22Rv1 (cell line): ENCODE measurements at regions not wholly inside any gene's neighbourhood (a gene's known extent, or its start where the extent isn't known, plus 50 kb on each side); places are given as distances from the start of the nearest gene placed in this dataset.

Experiments used
- H3K27ac ChIP-seq: fragments of 450-650 bp; 2 replicates; pipeline ENCODE4 v1.5.1; 2017
- ZFX ChIP-seq: fragments of 450-650 bp; IDR thresholded peaks from 2 replicates; pipeline ENCODE4 v1.6.1; 2017; ENCODE audit warnings: antibody characterized with exemption, borderline replicate concordance
- TF ChIP-seq, protein P1 (sequence below): fragments of 450-650 bp; IDR thresholded peaks from 2 replicates; pipeline ENCODE4 v1.5.1; 2017; ENCODE audit warnings: mild to moderate bottlenecking

DNA sequence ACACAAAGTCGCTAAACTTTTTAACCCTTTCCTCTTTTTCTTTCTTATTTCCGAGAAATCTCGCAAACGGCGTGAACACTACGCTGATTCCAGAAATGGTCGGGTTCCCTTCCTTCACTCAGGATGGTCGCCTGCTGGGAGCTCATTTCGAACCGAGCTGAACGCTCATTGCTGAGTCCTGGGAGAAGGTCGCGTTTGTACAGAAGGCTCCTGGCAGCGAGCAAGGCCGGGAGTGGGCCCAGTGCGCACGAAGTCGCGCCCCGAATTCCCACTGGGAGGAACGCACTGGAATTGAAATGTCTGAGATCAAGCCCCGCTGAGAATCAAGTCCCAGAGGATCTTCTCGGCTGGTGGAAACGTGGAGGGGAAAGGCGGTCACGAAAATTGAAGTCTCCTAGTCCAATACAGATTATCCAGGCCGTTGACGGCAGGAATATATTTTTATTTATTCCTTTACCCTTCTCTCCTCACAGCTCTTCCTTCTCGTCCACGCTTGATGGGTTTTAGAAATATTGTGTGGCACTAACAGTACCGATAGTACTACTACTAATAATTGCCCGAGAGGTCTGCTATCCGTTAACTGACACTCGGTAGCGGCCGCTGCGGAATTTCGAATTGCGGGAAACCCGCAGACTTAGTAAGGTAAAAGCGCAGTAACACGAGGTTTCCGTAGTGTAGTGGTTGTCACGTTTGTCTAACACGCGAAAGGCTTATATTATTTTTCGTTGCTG lies 207.2 kb upstream of the ZNF184 start:
- no peak overlapping the region for H3K27ac ChIP-seq
- TF ChIP-seq, protein P1, sequence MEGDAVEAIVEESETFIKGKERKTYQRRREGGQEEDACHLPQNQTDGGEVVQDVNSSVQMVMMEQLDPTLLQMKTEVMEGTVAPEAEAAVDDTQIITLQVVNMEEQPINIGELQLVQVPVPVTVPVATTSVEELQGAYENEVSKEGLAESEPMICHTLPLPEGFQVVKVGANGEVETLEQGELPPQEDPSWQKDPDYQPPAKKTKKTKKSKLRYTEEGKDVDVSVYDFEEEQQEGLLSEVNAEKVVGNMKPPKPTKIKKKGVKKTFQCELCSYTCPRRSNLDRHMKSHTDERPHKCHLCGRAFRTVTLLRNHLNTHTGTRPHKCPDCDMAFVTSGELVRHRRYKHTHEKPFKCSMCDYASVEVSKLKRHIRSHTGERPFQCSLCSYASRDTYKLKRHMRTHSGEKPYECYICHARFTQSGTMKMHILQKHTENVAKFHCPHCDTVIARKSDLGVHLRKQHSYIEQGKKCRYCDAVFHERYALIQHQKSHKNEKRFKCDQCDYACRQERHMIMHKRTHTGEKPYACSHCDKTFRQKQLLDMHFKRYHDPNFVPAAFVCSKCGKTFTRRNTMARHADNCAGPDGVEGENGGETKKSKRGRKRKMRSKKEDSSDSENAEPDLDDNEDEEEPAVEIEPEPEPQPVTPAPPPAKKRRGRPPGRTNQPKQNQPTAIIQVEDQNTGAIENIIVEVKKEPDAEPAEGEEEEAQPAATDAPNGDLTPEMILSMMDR, result no peak
- TF ChIP-seq ZFX, result no peak

DNA sequence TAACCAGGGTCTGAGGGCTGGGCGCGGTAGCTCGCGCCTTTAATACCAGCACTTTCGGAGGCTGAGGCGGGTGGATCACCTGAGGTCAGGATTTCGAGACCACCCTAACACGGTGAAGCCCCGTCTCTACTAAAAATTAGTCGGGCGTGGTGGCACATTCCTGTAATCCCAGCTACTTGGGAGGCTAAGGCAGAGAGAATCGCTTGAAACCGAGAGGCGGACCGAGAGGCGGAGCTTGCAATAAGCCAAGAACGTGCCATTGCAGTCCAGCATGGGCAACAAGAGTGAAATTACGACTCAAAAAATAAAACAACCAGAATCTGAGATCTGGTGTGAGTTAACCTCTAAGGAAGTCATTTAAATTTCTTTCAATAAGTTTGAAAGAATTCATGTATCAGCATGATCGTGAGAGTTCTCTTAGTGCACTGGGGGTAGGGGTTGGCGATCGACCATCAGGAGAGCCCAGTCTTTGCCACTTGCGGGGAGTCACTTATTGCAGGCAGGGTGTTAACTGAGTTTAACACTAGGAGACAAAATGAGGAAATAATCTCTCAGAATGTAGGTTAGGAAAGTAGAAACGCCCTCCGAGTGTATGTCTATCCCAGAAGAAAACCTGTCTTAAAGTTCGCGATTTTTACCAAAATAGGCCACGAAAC lies 206.5 kb upstream of the ZNF184 start:
- TF ChIP-seq, protein P1, result no peak
- no peak for TF ChIP-seq ZFX
- no peak overlapping the region for H3K27ac ChIP-seq

DNA sequence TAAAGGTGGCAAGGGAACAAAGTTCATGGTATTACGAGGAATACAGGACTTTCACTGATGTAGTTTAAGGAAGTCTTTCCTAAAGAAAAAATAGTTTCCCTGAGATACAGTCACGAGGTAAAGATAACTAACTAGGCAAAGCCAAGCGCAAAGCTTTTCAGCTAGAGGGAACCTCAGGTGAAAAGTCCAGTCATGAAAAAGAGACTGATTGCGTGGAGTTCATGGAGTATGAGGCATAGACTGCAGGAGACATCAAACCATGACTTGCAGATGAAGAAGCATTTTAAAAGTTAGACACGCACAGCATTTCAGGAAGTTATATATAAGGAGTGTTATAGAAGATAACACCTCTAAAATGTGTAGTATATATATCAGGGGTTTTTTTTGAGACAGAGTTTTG lies 205.6 kb upstream of the ZNF184 start:
- no peak for TF ChIP-seq ZFX
- TF ChIP-seq, protein P1, result no peak

DNA sequence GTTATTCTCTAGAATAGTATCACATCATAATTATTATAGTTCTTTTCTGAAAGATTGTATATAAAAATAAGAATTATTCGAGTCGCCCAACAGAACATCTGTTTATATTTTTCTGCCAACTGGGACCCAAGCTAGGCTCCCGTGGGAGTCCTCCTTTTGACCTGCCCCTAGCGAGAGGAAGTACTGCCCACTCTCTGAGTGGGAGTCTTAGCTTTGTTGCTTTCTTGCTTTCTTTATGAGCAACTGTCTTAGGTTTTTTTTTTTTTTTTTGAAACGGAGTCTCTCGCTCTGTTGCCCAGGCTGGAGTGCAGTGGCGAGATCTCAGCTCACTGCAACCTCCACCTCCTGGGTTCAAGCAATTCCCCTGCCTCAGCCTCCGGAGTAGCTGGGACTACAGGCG lies 202.0 kb upstream of the ZNF184 start:
- no peak overlapping the region for H3K27ac ChIP-seq
- TF ChIP-seq ZFX, result no peak
- TF ChIP-seq, protein P1, result no peak

More for the DNA sequence above, 205.6 kb upstream of the ZNF184 start:
- no peak overlapping the region for H3K27ac ChIP-seq

DNA sequence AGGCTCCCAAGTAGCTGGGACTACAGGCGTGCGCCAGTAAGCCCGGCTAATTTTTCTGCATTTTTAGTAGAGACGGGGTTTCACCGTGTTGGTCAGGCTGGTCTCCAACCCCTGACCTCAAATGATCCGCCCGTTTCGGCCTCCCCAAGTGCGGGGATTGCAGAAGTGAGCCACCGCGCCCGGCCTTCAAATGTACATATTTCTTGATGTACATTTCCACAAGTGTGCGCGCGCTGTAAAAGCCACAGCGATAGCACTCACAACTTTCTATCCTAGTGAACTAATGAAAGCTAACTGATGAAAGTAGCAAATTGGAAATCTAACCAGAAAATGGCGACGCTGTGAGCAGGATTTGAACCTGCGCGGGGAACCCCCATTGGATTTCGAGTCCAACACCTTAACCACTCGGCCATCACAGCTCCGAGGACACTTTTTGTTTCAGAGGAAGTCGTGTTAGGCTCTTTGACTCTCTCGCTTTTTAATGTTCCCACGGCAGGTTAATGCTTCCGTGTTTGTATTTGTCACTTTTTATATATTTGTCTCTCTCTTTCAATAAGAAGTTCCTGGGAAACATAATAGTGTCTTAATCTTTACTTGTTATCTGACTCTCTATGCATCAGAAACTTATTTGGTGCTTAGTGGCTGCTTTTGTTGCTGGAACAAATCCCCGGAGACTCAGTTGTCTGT lies 199.4 kb upstream of the ZNF184 start:
- no peak for TF ChIP-seq ZFX
- TF ChIP-seq, protein P1, result no peak
- H3K27ac ChIP-seq, result peak overlapping the region; percentile 93

DNA sequence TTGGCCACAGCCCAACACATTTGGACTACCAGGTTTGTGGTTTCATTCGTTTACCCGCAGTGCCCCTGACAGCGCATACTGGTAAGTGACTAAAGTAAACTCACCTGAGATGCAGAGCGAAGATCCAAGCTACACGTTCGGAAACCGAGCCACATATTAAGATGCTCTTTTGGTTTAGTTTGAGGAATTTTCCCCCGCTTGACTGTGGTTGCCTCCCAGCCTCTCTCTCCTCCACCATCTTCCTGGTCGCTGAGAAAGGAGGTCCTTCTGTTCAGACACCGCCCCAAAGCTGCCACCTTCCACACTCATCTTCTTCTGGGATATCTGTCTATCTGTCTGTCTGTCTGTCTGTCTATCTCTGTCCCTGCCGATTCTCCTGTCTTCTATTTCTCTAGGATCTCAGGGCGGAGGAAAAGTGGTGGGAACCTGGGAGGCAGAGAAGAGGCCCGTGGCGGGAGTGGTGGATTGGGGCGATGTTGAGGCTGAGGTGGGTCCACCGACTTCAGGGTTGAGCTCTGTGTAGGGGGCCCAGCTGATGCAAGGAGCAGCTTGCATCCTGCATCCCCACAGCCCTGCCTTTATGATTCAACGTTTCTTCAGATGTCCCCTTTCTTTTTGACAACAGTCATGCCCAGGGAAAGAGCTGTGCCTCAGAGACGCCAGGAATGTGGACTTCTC lies 196.9 kb upstream of the ZNF184 start:
- TF ChIP-seq ZFX, result no peak
- TF ChIP-seq, protein P1, result 0 out of 2 replicates have a peak, but pooled peaks have one; percentile 3
- H3K27ac ChIP-seq, result peak overlapping the region; percentile 93

DNA sequence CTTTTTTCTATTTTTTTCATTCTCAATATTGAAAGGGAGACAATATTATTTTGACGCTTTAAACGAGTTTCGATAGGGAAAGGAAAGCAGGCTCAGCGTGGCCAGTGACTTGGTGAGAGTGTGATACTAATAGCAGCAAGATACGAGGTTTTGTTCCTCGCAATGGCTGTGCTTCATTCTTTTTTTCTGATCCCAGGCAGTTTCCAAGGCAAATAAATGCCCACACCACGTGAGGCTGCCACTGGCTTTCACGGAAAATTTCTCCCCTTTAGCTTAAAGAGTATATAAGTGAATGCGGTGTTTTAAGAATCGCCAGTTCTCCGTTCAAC lies 196.4 kb upstream of the ZNF184 start:
- TF ChIP-seq, protein P1, result no peak
- TF ChIP-seq ZFX, result no peak
- peak overlapping the region; percentile 93 for H3K27ac ChIP-seq
